ENCODE measurements at regions not wholly inside any gene's neighbourhood (a gene's known extent, or its start where the extent isn't known, plus 50 kb on each side); places are given as distances from the start of the nearest gene placed in this dataset.

- Histone ChIP-seq H3K27ac (ENCODE audit: low read length) (no peak overlapping the region), H3K79me2 (ENCODE audit: low read length) (no peaks in the 10 kb centered on the region), H3K9ac (ENCODE audit: low read length) (no peak overlapping the region), H3K4me2 (ENCODE audit: low read depth, low read length) (no peak overlapping the region), H2AFZ (ENCODE audit: low read length) (no peak overlapping the region), H3K4me3 (ENCODE audit: low read length) (no peak overlapping the region), H3K27me3 (replicated peaks; ENCODE audit: insufficient read depth, low read length) (no peaks in the 10 kb centered on the region), H3K9me3 (replicated peaks; ENCODE audit: insufficient read depth, low read length) (no peaks in the 10 kb centered on the region), H3K9me2 (replicated peaks; ENCODE audit: insufficient read depth, low read length) (no peaks in the 10 kb centered on the region), H3F3A (ENCODE audit: insufficient read depth, low read length) (no peaks in the 10 kb centered on the region), H3K4me1 (ENCODE audit: low read length) (no peaks in the 10 kb centered on the region), H3K36me3 (replicated peaks; ENCODE audit: insufficient read depth, low read length) (no peaks in the 10 kb centered on the region), H4K20me1 (ENCODE audit: insufficient read depth, low read length) (no peaks in the 10 kb centered on the region)
- no peak for TF ChIP-seq EZH2phosphoT487 (IDR thresholded peaks at IDR 0.05; ENCODE audit: low read length)
- no peak for TF ChIP-seq EZH2 (optimal IDR thresholded peaks at IDR 0.05; ENCODE audit: low read depth, low read length)
- TF ChIP-seq, protein P1, sequence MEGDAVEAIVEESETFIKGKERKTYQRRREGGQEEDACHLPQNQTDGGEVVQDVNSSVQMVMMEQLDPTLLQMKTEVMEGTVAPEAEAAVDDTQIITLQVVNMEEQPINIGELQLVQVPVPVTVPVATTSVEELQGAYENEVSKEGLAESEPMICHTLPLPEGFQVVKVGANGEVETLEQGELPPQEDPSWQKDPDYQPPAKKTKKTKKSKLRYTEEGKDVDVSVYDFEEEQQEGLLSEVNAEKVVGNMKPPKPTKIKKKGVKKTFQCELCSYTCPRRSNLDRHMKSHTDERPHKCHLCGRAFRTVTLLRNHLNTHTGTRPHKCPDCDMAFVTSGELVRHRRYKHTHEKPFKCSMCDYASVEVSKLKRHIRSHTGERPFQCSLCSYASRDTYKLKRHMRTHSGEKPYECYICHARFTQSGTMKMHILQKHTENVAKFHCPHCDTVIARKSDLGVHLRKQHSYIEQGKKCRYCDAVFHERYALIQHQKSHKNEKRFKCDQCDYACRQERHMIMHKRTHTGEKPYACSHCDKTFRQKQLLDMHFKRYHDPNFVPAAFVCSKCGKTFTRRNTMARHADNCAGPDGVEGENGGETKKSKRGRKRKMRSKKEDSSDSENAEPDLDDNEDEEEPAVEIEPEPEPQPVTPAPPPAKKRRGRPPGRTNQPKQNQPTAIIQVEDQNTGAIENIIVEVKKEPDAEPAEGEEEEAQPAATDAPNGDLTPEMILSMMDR (IDR thresholded peaks at IDR 0.05; ENCODE audit: low read length), result no peak
- no peak for DNase-seq
Observed at GRCh38 chr2:52510432-52510831, 1257.2 kb upstream of the CHAC2 start.

DNA sequence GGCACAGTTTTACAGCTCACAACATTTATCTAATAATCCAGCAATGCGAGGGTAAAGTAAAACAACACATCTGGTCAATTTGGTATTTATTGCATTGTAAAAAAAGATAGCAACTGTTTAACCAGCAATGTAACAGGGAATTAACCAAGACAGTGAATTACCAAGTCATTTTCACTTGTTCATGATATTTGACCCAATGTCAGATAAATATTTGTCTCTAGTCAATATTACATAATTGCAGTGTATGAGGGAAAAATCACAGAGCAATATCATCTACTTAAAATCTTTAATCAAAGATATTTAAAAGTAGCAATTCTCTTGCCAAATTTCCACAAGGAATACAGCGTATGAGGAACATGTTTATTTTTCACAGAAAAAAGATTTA, 1265.1 kb upstream of the CHAC2 start:
- Histone ChIP-seq H3K27me3 (replicated peaks; ENCODE audit: insufficient read depth, low read length) (no peaks in the 10 kb centered on the region), H3K79me2 (ENCODE audit: low read length) (no peaks in the 10 kb centered on the region), H3K4me3 (ENCODE audit: low read length) (no peak overlapping the region), H3K9me2 (replicated peaks; ENCODE audit: insufficient read depth, low read length) (no peaks in the 10 kb centered on the region), H3K27ac (ENCODE audit: low read length) (no peak overlapping the region), H3K9me3 (replicated peaks; ENCODE audit: insufficient read depth, low read length) (no peaks in the 10 kb centered on the region), H2AFZ (ENCODE audit: low read length) (no peak overlapping the region), H3F3A (ENCODE audit: insufficient read depth, low read length) (no peaks in the 10 kb centered on the region), H3K4me1 (ENCODE audit: low read length) (no peaks in the 10 kb centered on the region), H3K36me3 (replicated peaks; ENCODE audit: insufficient read depth, low read length) (no peaks in the 10 kb centered on the region), H4K20me1 (ENCODE audit: insufficient read depth, low read length) (no peaks in the 10 kb centered on the region), H3K9ac (ENCODE audit: low read length) (no peak overlapping the region), H3K4me2 (ENCODE audit: low read depth, low read length) (no peak overlapping the region)
- DNase-seq, result no peak
- TF ChIP-seq EZH2 (optimal IDR thresholded peaks at IDR 0.05; ENCODE audit: low read depth, low read length) (no peak), EZH2phosphoT487 (IDR thresholded peaks at IDR 0.05; ENCODE audit: low read length) (no peak)
- TF ChIP-seq, protein P1 (IDR thresholded peaks at IDR 0.05; ENCODE audit: low read length), result no peak

DNA sequence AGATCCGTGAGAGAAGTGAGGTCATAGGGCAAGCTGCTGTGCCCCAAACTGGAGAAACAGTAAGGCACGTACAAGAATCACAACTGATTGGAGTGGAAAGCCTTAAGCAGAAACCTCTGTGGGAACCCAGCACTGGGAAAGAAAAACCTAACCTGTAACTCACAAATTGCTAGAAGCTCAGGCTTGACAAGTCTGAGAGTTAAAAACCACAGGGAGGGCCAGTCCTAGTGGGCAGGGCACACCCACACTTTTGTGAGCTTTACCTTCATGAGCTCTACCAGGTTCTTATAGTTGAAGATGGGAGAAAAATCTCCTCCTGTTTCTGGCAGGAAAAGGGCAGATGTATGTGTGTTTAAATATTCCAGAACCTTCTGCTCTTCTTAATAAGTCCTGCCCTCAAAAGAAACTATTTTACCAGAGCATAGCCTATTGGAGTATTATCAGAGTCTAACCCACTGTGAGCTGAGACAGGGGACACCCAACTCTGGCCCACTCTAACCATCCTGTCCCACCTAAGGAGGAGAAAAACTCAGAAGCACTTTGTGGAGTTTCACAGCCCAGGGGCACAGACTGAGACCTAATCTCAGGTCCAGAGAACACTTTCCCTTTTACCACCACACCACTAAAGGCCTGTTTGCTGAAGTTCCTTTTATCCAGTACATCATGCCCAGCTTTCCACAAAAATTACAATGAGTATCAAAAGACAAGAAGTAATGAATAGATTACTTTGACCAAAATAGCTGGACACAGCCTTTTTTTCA, 1265.7 kb upstream of the CHAC2 start:
- H3K4me1 ChIP-seq (ENCODE audit: low read length), result no peaks in the 10 kb centered on the region
- no peak overlapping the region for H3K9ac ChIP-seq (ENCODE audit: low read length)
- no peak overlapping the region for H3K4me3 ChIP-seq (ENCODE audit: low read length)
- TF ChIP-seq EZH2 (optimal IDR thresholded peaks at IDR 0.05; ENCODE audit: low read depth, low read length), result no peak
- TF ChIP-seq, protein P1 (IDR thresholded peaks at IDR 0.05; ENCODE audit: low read length), result no peak
- no peak for TF ChIP-seq EZH2phosphoT487 (IDR thresholded peaks at IDR 0.05; ENCODE audit: low read length)
- no peak overlapping the region for H3K4me2 ChIP-seq (ENCODE audit: low read depth, low read length)
- H3K27me3 ChIP-seq (replicated peaks; ENCODE audit: insufficient read depth, low read length), result no peaks in the 10 kb centered on the region
- H3K9me2 ChIP-seq (replicated peaks; ENCODE audit: insufficient read depth, low read length), result no peaks in the 10 kb centered on the region
- H3F3A ChIP-seq (ENCODE audit: insufficient read depth, low read length), result no peaks in the 10 kb centered on the region
- no peaks in the 10 kb centered on the region for H4K20me1 ChIP-seq (ENCODE audit: insufficient read depth, low read length)
- H3K36me3 ChIP-seq (replicated peaks; ENCODE audit: insufficient read depth, low read length), result no peaks in the 10 kb centered on the region
- no peak overlapping the region for H2AFZ ChIP-seq (ENCODE audit: low read length)
- no peak overlapping the region for H3K27ac ChIP-seq (ENCODE audit: low read length)
- no peak for DNase-seq
- no peaks in the 10 kb centered on the region for H3K9me3 ChIP-seq (replicated peaks; ENCODE audit: insufficient read depth, low read length)
- no peaks in the 10 kb centered on the region for H3K79me2 ChIP-seq (ENCODE audit: low read length)
